ENCODE measurements at regions not wholly inside any gene's neighbourhood (a gene's known extent, or its start where the extent isn't known, plus 50 kb on each side); places are given as distances from the start of the nearest gene placed in this dataset.

GRCh38 chr12:128150961-128151360 lies 116.0 kb upstream of the TMEM132C start:
- TF ChIP-seq CTCF (IDR thresholded peaks at IDR 0.05): no peak
- TF ChIP-seq POLR2A (IDR thresholded peaks at IDR 0.05): no peak

All from adrenal gland (tissue), 5 donors.